ENCODE measurements at regions not wholly inside any gene's neighbourhood (a gene's known extent, or its start where the extent isn't known, plus 50 kb on each side); places are given as distances from the start of the nearest gene placed in this dataset.

- H3K79me2 ChIP-seq (ENCODE audit: control insufficient read depth, insufficient read depth, low read length), result no peaks in the 10 kb centered on the region
- ATAC-seq (no peak), DNase-seq (ENCODE audit: extremely low read depth in 1 of 4, low spot score in 3 of 4) (no peak), FAIRE-seq (no peak)
- BruUV-seq (replicated peaks), result no TSS peak
- no peaks in the 10 kb centered on the region for H4K20me1 ChIP-seq (replicated peaks; ENCODE audit: control insufficient read depth, insufficient read depth, low read length)
- no peaks in the 10 kb centered on the region for H3K9me3 ChIP-seq (replicated peaks; ENCODE audit: control insufficient read depth, insufficient read depth, low read depth, low read length)
- ChIA-PET POLR2A (no interaction called here), CTCF (ENCODE audit: low intra/inter-chr PET ratio) (no interaction called here)
- H3K9me1 ChIP-seq (ENCODE audit: control insufficient read depth, insufficient read depth, low read length), result no peaks in the 10 kb centered on the region
- no peaks in the 10 kb centered on the region for H3K27me3 ChIP-seq (ENCODE audit: control insufficient read depth in 2 of 2, insufficient read depth in 2 of 2, low read length in 2 of 2)
- in situ Hi-C loops (cut with MboI), result no loop called here
- H3K4me3 ChIP-seq, result no peak overlapping the region
- TF ChIP-seq PHF20 (IDR thresholded peaks at IDR 0.05; ENCODE audit: partially characterized antibody) (no peak), HOMEZ (CRISPR knock-in tag; IDR thresholded peaks at IDR 0.05) (no peak), CREM (IDR thresholded peaks at IDR 0.05; ENCODE audit: low read depth) (no peak), MTA3 (IDR thresholded peaks at IDR 0.05; ENCODE audit: borderline replicate concordance) (no peak), CREBBP (IDR thresholded peaks at IDR 0.05; ENCODE audit: low read depth, low read length) (no peak), IRF9 (tag; IDR thresholded peaks at IDR 0.05) (no peak)
- intact Hi-C loops (cut with micrococcal nuclease), result no loop called here
- H3K9ac ChIP-seq (ENCODE audit: insufficient read depth in 1 of 2, low read depth in 2 of 2, low read length in 2 of 2), result no peak overlapping the region
- no peak overlapping the region for H3K27ac ChIP-seq (ENCODE audit: extremely low read depth, low read depth, low read length)
- 4% methylated on average over 6 of the region's 6 CpGs for WGBS (ENCODE audit: insufficient coverage, low coverage, missing lambda C conversion rate)
- no peaks in the 10 kb centered on the region for H3K4me1 ChIP-seq (replicated peaks in 1 of 2; ENCODE audit: control insufficient read depth in 2 of 2, insufficient read depth in 2 of 2, low read length in 2 of 2)
- no peak overlapping the region for H2AFZ ChIP-seq (ENCODE audit: low read depth, low read length)
- H3K36me3 ChIP-seq (ENCODE audit: control insufficient read depth, insufficient read depth, low read length), result no peaks in the 10 kb centered on the region
- H3K4me2 ChIP-seq (ENCODE audit: insufficient read depth, low read length), result no peak overlapping the region
Observed at GRCh38 chr6:104601131-104601651, 258.5 kb downstream of the HACE1 start.
